ENCODE measurements at regions not wholly inside any gene's neighbourhood (a gene's known extent, or its start where the extent isn't known, plus 50 kb on each side); places are given as distances from the start of the nearest gene placed in this dataset.

GRCh38 chr3:153245661-153246060 is 83.6 kb downstream of the RAP2B start:
- TF ChIP-seq, protein P1, sequence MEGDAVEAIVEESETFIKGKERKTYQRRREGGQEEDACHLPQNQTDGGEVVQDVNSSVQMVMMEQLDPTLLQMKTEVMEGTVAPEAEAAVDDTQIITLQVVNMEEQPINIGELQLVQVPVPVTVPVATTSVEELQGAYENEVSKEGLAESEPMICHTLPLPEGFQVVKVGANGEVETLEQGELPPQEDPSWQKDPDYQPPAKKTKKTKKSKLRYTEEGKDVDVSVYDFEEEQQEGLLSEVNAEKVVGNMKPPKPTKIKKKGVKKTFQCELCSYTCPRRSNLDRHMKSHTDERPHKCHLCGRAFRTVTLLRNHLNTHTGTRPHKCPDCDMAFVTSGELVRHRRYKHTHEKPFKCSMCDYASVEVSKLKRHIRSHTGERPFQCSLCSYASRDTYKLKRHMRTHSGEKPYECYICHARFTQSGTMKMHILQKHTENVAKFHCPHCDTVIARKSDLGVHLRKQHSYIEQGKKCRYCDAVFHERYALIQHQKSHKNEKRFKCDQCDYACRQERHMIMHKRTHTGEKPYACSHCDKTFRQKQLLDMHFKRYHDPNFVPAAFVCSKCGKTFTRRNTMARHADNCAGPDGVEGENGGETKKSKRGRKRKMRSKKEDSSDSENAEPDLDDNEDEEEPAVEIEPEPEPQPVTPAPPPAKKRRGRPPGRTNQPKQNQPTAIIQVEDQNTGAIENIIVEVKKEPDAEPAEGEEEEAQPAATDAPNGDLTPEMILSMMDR (IDR thresholded peaks at IDR 0.05) = no peak
- TF ChIP-seq POLR2A (IDR thresholded peaks at IDR 0.05) = no peak
- no peak for TF ChIP-seq POLR2AphosphoS5 (IDR thresholded peaks at IDR 0.05)

All from suprapubic skin (tissue), 4 donors.